HEK293 (cell line): ENCODE measurements at regions not wholly inside any gene's neighbourhood (a gene's known extent, or its start where the extent isn't known, plus 50 kb on each side); places are given as distances from the start of the nearest gene placed in this dataset.

Experiments used
- CTCF ChIA-PET: fragments of 350-600 bp; formaldehyde crosslinking; extraction: SDS; loops from one replicate; lab custom pipeline; 2021; ENCODE audit warnings: antibody characterized with exemption; lab: Yijun Ruan, JAX
- POLR2A ChIA-PET: fragments of 300-600 bp; formaldehyde crosslinking; extraction: SDS; loops from one replicate; lab custom pipeline; 2020; ENCODE audit warnings: antibody characterized with exemption, inconsistent platforms; lab: Yijun Ruan, JAX
- H3K27ac ChIP-seq: fragments of 200-500 bp; sonication (Bioruptor generic); 2 replicates; pipeline ENCODE4 v1.5.1; 2014; ENCODE audit warnings: low read depth, low read length, control low read depth, inconsistent platforms; ENCODE audit errors: extremely low read depth
- H3K36me3 ChIP-seq, 2 experiments: fragments of 200-500 bp in 1 of 2; sonication (Bioruptor generic) in 1 of 2; 1 replicate in 1 of 2; 2 replicates in 1 of 2; pipeline ENCODE4 v1.5.1; 2014 to 2017; ENCODE audit warnings: inconsistent platforms in 2 of 2, low read length in 2 of 2; ENCODE audit not compliant: control insufficient read depth in 2 of 2, insufficient read depth in 1 of 2
- H3K4me1 ChIP-seq: fragments of 200-500 bp; sonication (Bioruptor generic); 2 replicates; pipeline ENCODE4 v1.5.1; 2014; ENCODE audit warnings: mild to moderate bottlenecking, low read length, inconsistent platforms; ENCODE audit not compliant: control insufficient read depth, insufficient read depth
- H3K4me3 ChIP-seq: 2 replicates; pipeline ENCODE4 v1.5.1; 2011; ENCODE audit warnings: low read depth, mild to moderate bottlenecking, control low read depth, low read length, moderate library complexity
- H3K9me3 ChIP-seq: fragments of 200-500 bp; sonication (Bioruptor generic); 2 replicates; pipeline ENCODE4 v1.5.1; 2014; ENCODE audit warnings: low read depth, low read length, inconsistent platforms; ENCODE audit not compliant: control insufficient read depth, insufficient read depth
- BCL11B ChIP-seq: fragments of 450-650 bp; formaldehyde crosslinking; IDR thresholded peaks from 2 replicates; pipeline ENCODE4 v1.5.1; 2016; ENCODE audit warnings: low read depth, missing biosample characterization, missing genetic modification characterization
- PRDM2 ChIP-seq: fragments of 450-650 bp; formaldehyde crosslinking; IDR thresholded peaks from 2 replicates; pipeline ENCODE4 v1.5.1; 2016; ENCODE audit warnings: missing biosample characterization, missing genetic modification characterization, borderline replicate concordance
- SALL2 ChIP-seq: fragments of 450-650 bp; formaldehyde crosslinking; IDR thresholded peaks from 2 replicates; pipeline ENCODE4 v1.5.0; 2017; ENCODE audit warnings: missing biosample characterization, mild to moderate bottlenecking, missing genetic modification characterization, borderline replicate concordance
- SCRT1 ChIP-seq: fragments of 450-650 bp; formaldehyde crosslinking; IDR thresholded peaks from 2 replicates; pipeline ENCODE4 v1.5.1; 2016; ENCODE audit warnings: missing biosample characterization, missing genetic modification characterization, borderline replicate concordance
- ZBTB20 ChIP-seq: fragments of 450-650 bp; formaldehyde crosslinking; IDR thresholded peaks from 2 replicates; pipeline ENCODE4 v1.5.1; 2016; ENCODE audit warnings: missing biosample characterization, missing genetic modification characterization
- ZBTB44 ChIP-seq: fragments of 450-650 bp; IDR thresholded peaks from 2 replicates; pipeline ENCODE4 v1.5.1; 2018; ENCODE audit warnings: missing biosample characterization, mild to moderate bottlenecking, missing genetic modification characterization
- ZBTB48 ChIP-seq: fragments of 450-650 bp; formaldehyde crosslinking; IDR thresholded peaks from 2 replicates; pipeline ENCODE4 v1.5.1; 2016; ENCODE audit warnings: missing biosample characterization, missing genetic modification characterization
- ZFP37 ChIP-seq: fragments of 450-650 bp; formaldehyde crosslinking; IDR thresholded peaks from 2 replicates; pipeline ENCODE4 v1.5.1; 2016; ENCODE audit warnings: missing biosample characterization, missing genetic modification characterization
- ZIC2 ChIP-seq: fragments of 450-650 bp; formaldehyde crosslinking; IDR thresholded peaks from 2 replicates; pipeline ENCODE4 v1.5.1; 2016; ENCODE audit warnings: missing biosample characterization, missing genetic modification characterization
- ZNF175 ChIP-seq: fragments of 450-650 bp; formaldehyde crosslinking; IDR thresholded peaks from 2 replicates; pipeline ENCODE4 v1.5.1; 2016; ENCODE audit warnings: missing biosample characterization, missing genetic modification characterization
- ZNF2 ChIP-seq: fragments of 450-650 bp; formaldehyde crosslinking; IDR thresholded peaks from 2 replicates; pipeline ENCODE4 v1.5.1; 2016; ENCODE audit warnings: missing biosample characterization, missing genetic modification characterization
- ZNF311 ChIP-seq: fragments of 450-650 bp; formaldehyde crosslinking; IDR thresholded peaks from 2 replicates; pipeline ENCODE4 v1.5.1; 2017; ENCODE audit warnings: missing biosample characterization, missing genetic modification characterization, borderline replicate concordance
- ZNF324 ChIP-seq: fragments of 450-650 bp; formaldehyde crosslinking; IDR thresholded peaks from 2 replicates; pipeline ENCODE4 v1.5.1; 2016; ENCODE audit warnings: missing biosample characterization, missing genetic modification characterization
- ZNF670 ChIP-seq: fragments of 450-650 bp; formaldehyde crosslinking; IDR thresholded peaks from 2 replicates; pipeline ENCODE4 v1.5.1; 2016; ENCODE audit warnings: missing biosample characterization, missing genetic modification characterization, low read depth
- ZNF677 ChIP-seq: fragments of 450-650 bp; IDR thresholded peaks from 2 replicates; pipeline ENCODE4 v1.5.0; 2018; ENCODE audit warnings: missing biosample characterization, mild to moderate bottlenecking, missing genetic modification characterization, moderate library complexity
- ZNF704 ChIP-seq: fragments of 450-650 bp; formaldehyde crosslinking; IDR thresholded peaks from 2 replicates; pipeline ENCODE4 v1.5.1; 2016; ENCODE audit warnings: missing biosample characterization, missing genetic modification characterization
- ZSCAN16 ChIP-seq: fragments of 450-650 bp; formaldehyde crosslinking; IDR thresholded peaks from 2 replicates; pipeline ENCODE4 v1.5.1; 2016; ENCODE audit warnings: missing biosample characterization, missing genetic modification characterization
- ZSCAN4 ChIP-seq: fragments of 450-650 bp; formaldehyde crosslinking; IDR thresholded peaks from 2 replicates; pipeline ENCODE4 v1.5.1; 2017; ENCODE audit warnings: missing biosample characterization, missing genetic modification characterization
- TF ChIP-seq, protein P1 (sequence below): fragments of 450-650 bp; formaldehyde crosslinking; IDR thresholded peaks from 2 replicates; pipeline ENCODE4 v1.5.1; 2016; ENCODE audit warnings: missing biosample characterization, missing genetic modification characterization
- TF ChIP-seq, protein P2 (sequence below): fragments of 450-650 bp; formaldehyde crosslinking; IDR thresholded peaks from 2 replicates; pipeline ENCODE4 v1.5.1; 2016; ENCODE audit warnings: missing biosample characterization, missing genetic modification characterization

DNA sequence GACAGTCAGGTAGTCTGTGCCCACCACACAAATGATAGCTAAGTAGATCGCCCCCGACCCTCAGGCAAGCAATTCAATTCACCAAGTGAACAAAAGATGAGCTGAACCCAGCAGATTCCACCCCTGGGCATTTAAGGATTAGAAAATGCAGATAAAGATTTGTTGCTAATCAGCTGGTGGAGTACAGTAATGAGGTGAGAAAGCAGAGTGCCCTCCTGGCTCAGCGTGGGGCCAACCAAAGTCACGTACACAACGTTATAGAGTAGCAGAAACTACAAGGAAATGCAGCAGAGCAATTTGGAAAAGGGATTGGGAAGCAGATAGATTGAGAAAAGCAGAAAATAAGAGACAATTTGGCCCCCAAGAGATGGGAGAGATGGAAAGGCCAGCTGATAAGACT lies 91.2 kb downstream of the SOX9 start:
- POLR2A ChIA-PET = interaction anchor here (1.4 kb wide), 1 partner anchor 91 kb away, joined by 4 read pairs; the partner anchor contains the start of gene SOX9
- Histone ChIP-seq H3K27ac (no peak overlapping the region), H3K9me3 (no peaks in the 10 kb centered on the region; the same call in none of the 2 replicates), H3K4me1 (no peaks in the 10 kb centered on the region), H3K4me3 (no peak overlapping the region)
- TF ChIP-seq ZNF175 = no peak
- TF ChIP-seq, all 188 proteins: peak for 0
- CTCF ChIA-PET = interaction anchor here (0.7 kb wide), 1 partner anchor 39 kb away, joined by 3 read pairs; no protein-coding TSS in a partner anchor
- no peaks in the 10 kb centered on the region for H3K36me3 ChIP-seq

GRCh38 chr17:72215490-72215889 lies 94.7 kb downstream of the SOX9 start:
- no peaks in the 10 kb centered on the region; the same call in none of the 2 replicates for H3K9me3 ChIP-seq
- H3K4me3 ChIP-seq = no peak overlapping the region
- no peaks in the 10 kb centered on the region for H3K4me1 ChIP-seq
- CTCF ChIA-PET = interaction anchor here (0.7 kb wide), 1 partner anchor 8 kb away, joined by 5 read pairs; no protein-coding TSS in a partner anchor
- TF ChIP-seq ZNF670 (tag by site-specific recombination) (no peak), ZSCAN4 (no peak), ZFP37 (no peak), ZNF311 (tag by site-specific recombination) (no peak), ZBTB48 (tag by site-specific recombination) (no peak), ZIC2 (tag by site-specific recombination) (no peak), SCRT1 (tag by site-specific recombination) (no peak), BCL11B (tag by site-specific recombination) (no peak), ZBTB44 (tag by site-specific recombination) (no peak), ZNF704 (no peak), PRDM2 (tag by site-specific recombination) (no peak), ZNF677 (tag by site-specific recombination) (no peak), ZSCAN16 (tag by site-specific recombination) (no peak), ZBTB20 (tag by site-specific recombination) (no peak), ZNF324 (no peak), SALL2 (tag by site-specific recombination) (no peak), ZNF2 (tag by site-specific recombination) (no peak)
- TF ChIP-seq, protein P1, sequence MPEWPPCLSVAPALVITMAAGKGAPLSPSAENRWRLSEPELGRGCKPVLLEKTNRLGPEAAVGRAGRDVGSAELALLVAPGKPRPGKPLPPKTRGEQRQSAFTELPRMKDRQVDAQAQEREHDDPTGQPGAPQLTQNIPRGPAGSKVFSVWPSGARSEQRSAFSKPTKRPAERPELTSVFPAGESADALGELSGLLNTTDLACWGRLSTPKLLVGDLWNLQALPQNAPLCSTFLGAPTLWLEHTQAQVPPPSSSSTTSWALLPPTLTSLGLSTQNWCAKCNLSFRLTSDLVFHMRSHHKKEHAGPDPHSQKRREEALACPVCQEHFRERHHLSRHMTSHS (tag by site-specific recombination) = no peak
- TF ChIP-seq, protein P2, sequence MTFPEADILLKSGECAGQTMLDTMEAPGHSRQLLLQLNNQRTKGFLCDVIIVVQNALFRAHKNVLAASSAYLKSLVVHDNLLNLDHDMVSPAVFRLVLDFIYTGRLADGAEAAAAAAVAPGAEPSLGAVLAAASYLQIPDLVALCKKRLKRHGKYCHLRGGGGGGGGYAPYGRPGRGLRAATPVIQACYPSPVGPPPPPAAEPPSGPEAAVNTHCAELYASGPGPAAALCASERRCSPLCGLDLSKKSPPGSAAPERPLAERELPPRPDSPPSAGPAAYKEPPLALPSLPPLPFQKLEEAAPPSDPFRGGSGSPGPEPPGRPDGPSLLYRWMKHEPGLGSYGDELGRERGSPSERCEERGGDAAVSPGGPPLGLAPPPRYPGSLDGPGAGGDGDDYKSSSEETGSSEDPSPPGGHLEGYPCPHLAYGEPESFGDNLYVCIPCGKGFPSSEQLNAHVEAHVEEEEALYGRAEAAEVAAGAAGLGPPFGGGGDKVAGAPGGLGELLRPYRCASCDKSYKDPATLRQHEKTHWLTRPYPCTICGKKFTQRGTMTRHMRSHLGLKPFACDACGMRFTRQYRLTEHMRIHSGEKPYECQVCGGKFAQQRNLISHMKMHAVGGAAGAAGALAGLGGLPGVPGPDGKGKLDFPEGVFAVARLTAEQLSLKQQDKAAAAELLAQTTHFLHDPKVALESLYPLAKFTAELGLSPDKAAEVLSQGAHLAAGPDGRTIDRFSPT (tag by site-specific recombination) = no peak
- H3K27ac ChIP-seq = no peak overlapping the region
- H3K36me3 ChIP-seq = no peaks in the 10 kb centered on the region
- POLR2A ChIA-PET = no interaction called here
